Upper lobe of left lung (tissue), 6 donors: ENCODE measurements at regions not wholly inside any gene's neighbourhood (a gene's known extent, or its start where the extent isn't known, plus 50 kb on each side); places are given as distances from the start of the nearest gene placed in this dataset.
A peak's percentile ranks its signal among the peaks of the same experiment; 100 is the strongest.

Source experiments
- ATAC-seq, 2 donors: fragments of 200-7000 bp; cut with Tn5 transposase; one replicate each; pipeline ENCODE4 v1.9.1; 2022; ENCODE audit warnings: mild to moderate bottlenecking in 2 of 2, moderate library complexity in 2 of 2; ENCODE audit not compliant: low FRiP score in 2 of 2
- DNase-seq, 2 donors: peaks; one replicate each; pipeline ENCODE4 v3.0.0-alpha.2; 2019 to 2020
- H3K27ac ChIP-seq, 4 donors: fragments of 200-600 bp; sonication (generic); one replicate each; pipeline ENCODE4 v1.5.1; 2016 to 2019
- H3K27me3 ChIP-seq, 4 donors: fragments of 200-600 bp; sonication (generic); one replicate each; pipeline ENCODE4 v1.5.1; 2017 to 2019
- H3K36me3 ChIP-seq, 4 donors: fragments of 200-600 bp; sonication (generic); one replicate each; pipeline ENCODE4 v1.5.1; 2016 to 2019
- H3K4me1 ChIP-seq, 4 donors: fragments of 200-600 bp; sonication (generic); one replicate each; pipeline ENCODE4 v1.5.1; 2018 to 2019
- H3K4me3 ChIP-seq, 4 donors: fragments of 200-600 bp; sonication (generic); one replicate each; pipeline ENCODE4 v1.5.1; 2017 to 2019; ENCODE audit warnings: mild to moderate bottlenecking in 2 of 4, moderate library complexity in 1 of 4
- H3K9me3 ChIP-seq, 4 donors: fragments of 200-600 bp; sonication (generic); one replicate each; pipeline ENCODE4 v1.5.1; 2018 to 2019
- EP300 ChIP-seq, 4 donors: sonication (generic); formaldehyde crosslinking; IDR thresholded peaks; one replicate each; pipeline ENCODE4 v1.5.1; 2017; ENCODE audit warnings: antibody characterized with exemption in 4 of 4, control low read depth in 2 of 4
- POLR2A ChIP-seq, 4 donors: fragments of 450-650 bp; IDR thresholded peaks; one replicate each; pipeline ENCODE4 v1.5.1; 2016 to 2017; ENCODE audit warnings: antibody characterized with exemption in 4 of 4, mild to moderate bottlenecking in 2 of 4
- POLR2AphosphoS5 ChIP-seq, 2 donors: sonication (generic); formaldehyde crosslinking; IDR thresholded peaks; one replicate each; pipeline ENCODE4 v1.5.1; 2017; ENCODE audit warnings: antibody characterized with exemption in 2 of 2
- WGBS, 2 donors: methylation state at CpG; one replicate each; pipeline ENCODE4 v1.1.5; 2017 to 2018; 5-methylcytosine and 5-hydroxymethylcytosine counted together
- TF ChIP-seq, protein P1 (sequence below), 6 experiments: fragments of 450-650 bp in 4 of 6; fragments of 200-600 bp in 2 of 6; sonication (generic) in 2 of 6; IDR thresholded peaks; one replicate each; pipeline ENCODE4 v1.5.1; 2016 to 2019; ENCODE audit warnings: antibody characterized with exemption in 6 of 6
- donor health status: DM: no; HTN: no; CAD: no; lungs with moderate emphysema.
- donor health status: DM: no; HTN: yes; CAD: no; lungs with severe emphysema.

DNA sequence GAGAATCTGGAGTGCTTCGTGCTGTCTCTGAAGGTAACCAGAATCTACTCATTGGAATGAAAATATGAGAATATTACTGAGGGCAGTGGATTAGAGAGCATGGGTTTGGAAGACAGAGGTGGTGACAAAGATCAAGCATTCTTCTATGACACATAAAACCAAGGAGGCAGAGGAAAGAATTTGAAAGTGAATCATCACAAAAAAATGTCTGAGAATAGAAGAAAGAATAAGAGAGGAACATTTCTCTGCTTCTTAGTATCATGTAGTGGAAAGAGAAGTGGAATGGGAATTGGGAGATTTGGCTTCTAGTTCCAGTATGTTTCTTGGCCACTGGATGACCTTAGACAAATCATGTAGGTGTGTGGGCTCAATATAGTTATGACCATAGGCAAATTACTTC lies 474.0 kb downstream of the TFAP2B start:
- ATAC-seq (no peak), DNase-seq (no peak)
- H3K27ac ChIP-seq: no peak overlapping the region
- H3K4me1 ChIP-seq: no peaks in the 10 kb centered on the region
- no peak overlapping the region for H3K4me3 ChIP-seq
- no peaks in the 10 kb centered on the region for H3K9me3 ChIP-seq
- TF ChIP-seq, protein P1, sequence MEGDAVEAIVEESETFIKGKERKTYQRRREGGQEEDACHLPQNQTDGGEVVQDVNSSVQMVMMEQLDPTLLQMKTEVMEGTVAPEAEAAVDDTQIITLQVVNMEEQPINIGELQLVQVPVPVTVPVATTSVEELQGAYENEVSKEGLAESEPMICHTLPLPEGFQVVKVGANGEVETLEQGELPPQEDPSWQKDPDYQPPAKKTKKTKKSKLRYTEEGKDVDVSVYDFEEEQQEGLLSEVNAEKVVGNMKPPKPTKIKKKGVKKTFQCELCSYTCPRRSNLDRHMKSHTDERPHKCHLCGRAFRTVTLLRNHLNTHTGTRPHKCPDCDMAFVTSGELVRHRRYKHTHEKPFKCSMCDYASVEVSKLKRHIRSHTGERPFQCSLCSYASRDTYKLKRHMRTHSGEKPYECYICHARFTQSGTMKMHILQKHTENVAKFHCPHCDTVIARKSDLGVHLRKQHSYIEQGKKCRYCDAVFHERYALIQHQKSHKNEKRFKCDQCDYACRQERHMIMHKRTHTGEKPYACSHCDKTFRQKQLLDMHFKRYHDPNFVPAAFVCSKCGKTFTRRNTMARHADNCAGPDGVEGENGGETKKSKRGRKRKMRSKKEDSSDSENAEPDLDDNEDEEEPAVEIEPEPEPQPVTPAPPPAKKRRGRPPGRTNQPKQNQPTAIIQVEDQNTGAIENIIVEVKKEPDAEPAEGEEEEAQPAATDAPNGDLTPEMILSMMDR (IDR thresholded peaks at IDR 0.05): no peak
- no peak for TF ChIP-seq POLR2A (IDR thresholded peaks at IDR 0.05)
- no peak for TF ChIP-seq EP300 (IDR thresholded peaks at IDR 0.05)
- no peak for TF ChIP-seq POLR2AphosphoS5 (IDR thresholded peaks at IDR 0.05)
- no peaks in the 10 kb centered on the region for H3K27me3 ChIP-seq
- H3K36me3 ChIP-seq: no peaks in the 10 kb centered on the region
- 71 to 75% methylated on average over 1 of the region's 1 CpG for WGBS, 2 donors

DNA sequence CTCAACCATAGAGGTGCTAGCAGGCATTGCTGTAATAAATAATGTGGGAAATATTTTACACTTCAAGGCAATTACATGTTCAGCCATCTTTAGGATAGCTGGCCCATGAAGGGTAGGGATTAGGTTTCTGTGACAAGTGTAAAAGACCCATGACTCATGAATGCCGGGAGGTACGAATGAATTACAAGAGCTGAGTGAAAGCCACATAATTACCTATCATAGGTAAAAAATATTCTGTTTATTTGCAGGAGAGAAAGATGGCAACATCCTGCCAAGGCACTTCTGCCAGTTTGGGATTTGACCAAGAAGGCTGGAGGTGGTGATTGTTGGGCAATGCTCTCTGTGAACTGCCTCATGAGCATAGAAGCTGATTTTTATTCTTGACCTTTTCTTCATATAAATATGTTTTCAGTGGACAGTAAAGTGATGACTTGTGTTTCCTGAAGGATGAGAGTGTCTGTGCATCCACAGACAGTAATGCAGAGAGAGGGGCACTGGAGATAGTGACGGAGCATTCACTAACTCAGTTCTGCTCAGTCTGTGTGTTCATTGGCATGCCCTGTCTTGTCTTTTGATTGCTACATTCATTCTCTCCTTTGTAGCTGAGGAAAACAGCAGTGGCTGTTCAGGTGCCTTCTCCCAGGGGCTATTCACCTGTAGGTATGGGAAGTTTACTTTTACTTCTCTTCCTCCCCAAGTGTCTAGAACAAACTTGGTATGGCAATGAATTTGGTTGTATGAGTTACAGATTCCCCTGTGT lies 481.1 kb downstream of the TFAP2B start:
- H3K4me1 ChIP-seq: no peaks in the 10 kb centered on the region
- H3K27ac ChIP-seq: no peak overlapping the region
- H3K4me3 ChIP-seq: no peak overlapping the region
- H3K9me3 ChIP-seq: no peaks in the 10 kb centered on the region
- ATAC-seq: no peak
- no peaks in the 10 kb centered on the region for H3K36me3 ChIP-seq
- 87 to 92% methylated on average over 3 of the region's 3 CpGs for WGBS, 2 donors
- no peaks in the 10 kb centered on the region for H3K27me3 ChIP-seq
- DNase-seq: no peak
- TF ChIP-seq EP300 (IDR thresholded peaks at IDR 0.05) (no peak), POLR2A (IDR thresholded peaks at IDR 0.05) (no peak), POLR2AphosphoS5 (IDR thresholded peaks at IDR 0.05) (no peak)
- TF ChIP-seq, protein P1 (IDR thresholded peaks at IDR 0.05): no peak

DNA sequence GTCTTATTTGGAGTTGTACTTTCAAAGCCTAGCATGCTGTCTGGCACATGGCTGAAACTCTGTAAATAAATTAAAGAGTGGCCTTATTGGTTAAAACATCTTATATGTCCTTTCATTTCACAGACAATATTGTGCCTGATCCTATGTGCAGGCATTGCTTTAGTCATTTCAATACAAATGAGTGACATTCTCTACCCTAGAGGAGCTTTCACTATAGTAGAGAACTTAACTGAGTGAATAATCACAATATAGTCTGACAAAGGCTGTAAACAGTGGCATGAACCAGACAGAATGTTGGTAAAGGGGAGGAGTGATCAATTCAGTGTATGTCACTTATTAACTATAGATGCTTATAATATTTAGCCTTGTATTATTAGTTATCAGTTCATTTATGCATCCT lies 481.8 kb downstream of the TFAP2B start:
- Histone ChIP-seq H3K27ac (no peak overlapping the region), H3K4me3 (no peak overlapping the region), H3K9me3 (no peaks in the 10 kb centered on the region), H3K27me3 (no peaks in the 10 kb centered on the region), H3K36me3 (no peaks in the 10 kb centered on the region), H3K4me1 (no peaks in the 10 kb centered on the region)
- DNase-seq (no peak), ATAC-seq (no peak)
- TF ChIP-seq, protein P1 (IDR thresholded peaks at IDR 0.05): no peak
- no peak for TF ChIP-seq EP300 (IDR thresholded peaks at IDR 0.05)
- no peak for TF ChIP-seq POLR2AphosphoS5 (IDR thresholded peaks at IDR 0.05)
- TF ChIP-seq POLR2A (IDR thresholded peaks at IDR 0.05): no peak

DNA sequence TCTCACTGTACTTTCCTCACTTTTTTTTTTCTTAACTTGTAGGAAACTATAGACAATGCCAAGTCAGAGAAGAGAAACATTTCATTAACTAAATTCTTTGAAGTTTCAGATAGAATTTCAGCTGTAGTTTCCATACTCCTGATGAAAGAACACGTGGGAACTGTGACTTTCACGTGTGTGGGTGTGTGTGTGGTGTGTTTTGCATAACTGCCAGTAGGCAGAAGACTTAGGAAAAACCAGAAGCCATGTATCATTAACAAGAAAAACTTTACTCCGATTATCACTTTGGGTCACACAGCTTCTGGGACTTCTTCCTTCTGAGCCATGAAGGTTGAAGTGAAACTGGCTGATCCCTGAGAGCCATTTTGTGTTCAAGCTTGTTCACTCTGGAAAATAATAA lies 483.3 kb downstream of the TFAP2B start:
- no peak overlapping the region for H3K4me3 ChIP-seq
- TF ChIP-seq EP300 (IDR thresholded peaks at IDR 0.05): no peak
- TF ChIP-seq, protein P1 (IDR thresholded peaks at IDR 0.05): no peak
- no peak for TF ChIP-seq POLR2A (IDR thresholded peaks at IDR 0.05)
- TF ChIP-seq POLR2AphosphoS5 (IDR thresholded peaks at IDR 0.05): no peak
- no peaks in the 10 kb centered on the region for H3K4me1 ChIP-seq
- H3K9me3 ChIP-seq: no peaks in the 10 kb centered on the region
- WGBS, 2 donors: 35 to 36% methylated on average over 3 of the region's 3 CpGs
- no peak for ATAC-seq
- no peak overlapping the region for H3K27ac ChIP-seq
- no peaks in the 10 kb centered on the region for H3K36me3 ChIP-seq
- H3K27me3 ChIP-seq: no peaks in the 10 kb centered on the region
- DNase-seq: no peak

DNA sequence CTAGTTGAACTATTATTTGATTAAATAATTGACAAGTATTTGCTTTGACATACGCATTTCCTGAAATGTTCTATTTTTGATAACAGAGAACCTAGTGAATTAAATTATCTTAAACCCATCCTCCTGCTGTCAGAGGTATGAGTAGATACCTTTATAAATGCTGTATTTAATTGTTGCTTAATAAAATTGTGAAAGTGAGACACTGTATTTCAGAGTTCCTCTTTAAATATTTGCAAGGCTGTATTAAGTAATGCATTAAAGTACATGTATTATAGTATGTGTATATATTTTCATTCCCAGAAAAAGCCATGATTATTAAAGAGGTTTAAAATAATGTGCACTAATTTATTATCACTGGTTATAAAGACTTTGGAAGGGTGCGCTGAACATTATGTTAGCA lies 483.8 kb downstream of the TFAP2B start:
- no peaks in the 10 kb centered on the region for H3K9me3 ChIP-seq
- 92 to 94% methylated on average over 2 of the region's 2 CpGs for WGBS, 2 donors
- TF ChIP-seq EP300 (IDR thresholded peaks at IDR 0.05) (no peak), POLR2AphosphoS5 (IDR thresholded peaks at IDR 0.05) (no peak), POLR2A (IDR thresholded peaks at IDR 0.05) (no peak)
- TF ChIP-seq, protein P1 (IDR thresholded peaks at IDR 0.05): no peak
- no peak overlapping the region for H3K27ac ChIP-seq
- no peaks in the 10 kb centered on the region for H3K27me3 ChIP-seq
- ATAC-seq (peak in 1 of 2 donors; percentile 32), DNase-seq (no peak)
- no peaks in the 10 kb centered on the region for H3K4me1 ChIP-seq
- H3K36me3 ChIP-seq: no peaks in the 10 kb centered on the region
- H3K4me3 ChIP-seq: no peak overlapping the region
